Bone marrow (tissue), 2 donors: ENCODE measurements at regions not wholly inside any gene's neighbourhood (a gene's known extent, or its start where the extent isn't known, plus 50 kb on each side); places are given as distances from the start of the nearest gene placed in this dataset.

ENCODE experiments used
- DNase-seq, 2 donors: peaks; one replicate each; lab custom pipeline; 2025; lab: John Stamatoyannopoulos, UW

DNA sequence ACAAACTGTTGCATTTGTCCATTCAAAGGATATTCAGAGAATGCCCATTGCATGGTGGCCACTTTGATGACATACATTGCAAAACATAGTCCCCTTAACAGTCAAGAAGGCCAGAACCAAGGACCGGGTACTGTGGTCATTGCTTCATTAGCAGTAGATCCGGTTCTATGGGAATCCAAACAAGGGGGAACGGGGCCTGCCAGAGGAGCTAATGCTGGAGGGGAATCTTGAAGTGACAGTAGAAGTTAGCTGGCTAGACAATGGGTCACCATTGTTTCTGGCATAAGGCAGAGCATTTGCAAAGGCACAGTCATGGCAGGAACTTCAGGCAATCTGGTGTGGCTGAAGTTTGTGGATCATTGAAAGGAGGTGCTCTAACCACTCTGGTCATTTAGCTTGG, 279.7 kb downstream of the SS18 start:
- DNase-seq = no peak

DNA sequence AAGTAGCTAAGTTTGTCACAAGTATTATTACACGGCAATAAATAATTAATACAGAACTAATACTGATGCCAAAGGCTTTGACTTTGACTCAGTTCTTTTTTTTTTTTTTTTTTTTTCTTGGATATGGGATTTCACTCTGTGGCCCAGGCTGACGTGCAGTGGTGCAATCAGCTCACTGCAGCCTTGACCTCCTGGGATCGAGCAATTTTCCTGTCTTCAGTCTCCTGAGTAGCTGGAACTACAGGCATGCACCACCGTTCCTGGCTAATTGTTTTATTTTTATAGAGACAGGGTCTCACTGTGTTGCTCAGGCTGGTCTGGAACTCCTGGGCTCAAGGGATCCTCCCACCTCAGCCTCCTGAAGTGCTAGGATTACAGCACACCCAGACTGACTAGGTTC, 284.5 kb downstream of the SS18 start:
- no peak for DNase-seq

DNA sequence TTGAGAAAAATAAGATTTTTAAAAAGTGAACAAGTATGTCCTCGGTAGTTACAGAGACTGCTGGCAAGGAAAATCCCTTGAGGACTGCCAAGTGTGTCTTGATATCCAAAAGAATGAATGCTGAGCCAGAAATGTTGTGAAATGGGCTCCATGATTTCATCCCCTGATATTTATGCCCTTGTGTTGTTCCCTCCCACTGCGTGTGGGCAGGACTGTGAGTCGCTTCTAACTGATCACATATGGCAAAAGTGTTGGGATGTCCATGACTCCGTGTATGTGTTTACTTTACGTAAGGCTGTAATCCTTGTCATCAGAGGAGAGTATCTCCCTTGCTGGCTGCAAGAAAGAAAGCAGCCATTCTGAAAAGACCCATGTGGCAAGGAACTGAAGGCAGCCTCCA, 285.1 kb downstream of the SS18 start:
- no peak for DNase-seq

DNA sequence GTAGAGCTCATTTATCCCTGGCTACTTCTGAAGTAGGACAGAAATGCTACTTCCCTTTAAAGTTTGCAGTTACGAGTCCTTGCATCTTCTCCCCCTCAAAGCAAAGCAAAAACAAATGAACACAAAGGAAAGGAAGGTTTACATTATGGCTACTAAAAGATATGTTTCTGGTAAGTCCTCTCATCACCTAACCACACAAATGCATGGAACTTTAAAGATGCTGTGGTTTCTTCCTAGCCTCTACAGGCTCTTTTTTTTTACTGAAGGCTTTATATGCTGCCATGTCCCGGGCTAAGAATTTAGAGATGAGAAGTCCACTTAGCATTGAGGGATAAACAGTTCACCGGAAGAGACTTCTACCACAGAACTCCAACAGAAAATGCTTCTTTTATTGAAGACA, 291.2 kb downstream of the SS18 start:
- no peak for DNase-seq

DNA sequence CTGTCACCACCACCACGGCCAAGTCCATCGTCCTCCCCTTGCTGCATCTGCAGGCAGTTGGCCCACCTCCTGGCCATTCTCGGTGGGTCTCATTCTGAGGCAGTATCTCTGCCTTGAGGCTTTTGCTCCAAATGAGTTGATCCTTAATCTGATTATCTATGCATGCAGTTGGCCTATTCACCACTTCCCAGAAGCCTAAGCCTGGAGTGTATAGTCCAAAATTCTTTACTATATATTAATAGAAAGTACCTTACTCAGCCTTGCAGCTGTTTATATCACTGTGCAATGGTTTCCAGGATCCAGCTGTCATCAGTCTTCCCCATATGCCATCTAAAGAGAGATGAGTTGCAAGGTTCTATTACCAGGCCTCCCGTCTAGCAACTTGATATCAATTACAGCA, 292.4 kb downstream of the SS18 start:
- no peak for DNase-seq

DNA sequence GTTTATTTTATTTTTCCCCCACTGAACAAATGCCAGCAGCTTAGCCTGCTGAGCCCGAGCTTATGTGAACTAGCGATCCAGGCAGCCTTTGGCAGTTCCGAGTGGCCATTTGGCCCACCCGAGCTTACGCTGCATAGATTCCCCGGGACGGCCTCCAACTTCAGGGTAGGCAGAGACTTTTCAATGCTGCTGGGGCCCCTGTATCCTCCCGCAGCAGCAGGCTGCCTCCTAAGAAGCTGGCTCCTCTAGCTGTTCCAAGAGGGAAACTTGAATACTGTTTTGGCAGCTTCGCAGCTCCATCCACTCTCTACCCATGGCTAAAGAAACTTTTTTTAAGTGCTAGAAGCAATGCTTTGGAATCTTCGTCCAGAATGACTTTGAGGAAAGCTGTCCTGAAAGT, 295.2 kb downstream of the SS18 start:
- no peak for DNase-seq

DNA sequence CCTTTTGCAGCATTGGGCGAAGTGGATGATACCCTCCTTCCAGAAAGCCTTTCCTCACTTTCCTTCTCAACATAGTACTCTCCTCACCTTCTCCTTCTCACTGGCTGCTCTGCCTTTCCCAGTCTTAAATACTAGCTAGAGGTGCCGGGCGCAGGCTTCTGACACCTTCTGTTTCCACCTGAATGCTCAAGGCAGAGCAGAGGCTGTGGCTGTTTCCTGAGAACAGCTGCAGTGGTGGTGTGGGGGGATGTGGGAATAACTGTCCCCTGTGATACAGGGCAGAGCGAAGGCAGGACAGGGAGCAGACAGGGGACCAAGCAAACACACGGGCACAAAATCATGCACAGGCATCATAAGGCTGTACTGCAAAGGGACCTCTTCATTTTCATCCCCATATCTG, 303.1 kb downstream of the SS18 start:
- no peak for DNase-seq

DNA sequence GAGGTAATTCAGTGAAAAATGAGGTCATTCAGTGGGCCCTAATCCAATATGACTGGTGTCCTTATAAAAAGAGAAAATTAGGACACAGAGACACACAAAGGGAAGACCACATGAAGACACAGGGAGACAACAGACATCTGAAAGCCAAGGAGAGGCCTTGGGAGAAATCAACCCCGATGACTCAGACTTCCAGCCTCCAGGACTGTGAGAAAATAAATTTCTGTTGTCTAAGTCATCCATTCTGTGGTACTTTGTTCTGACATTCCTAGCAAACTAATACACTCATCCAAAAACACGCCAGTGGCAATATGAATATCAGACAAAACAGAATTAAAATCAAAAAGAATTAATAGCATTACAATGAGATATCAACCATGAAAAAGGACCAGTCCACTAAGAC, 303.7 kb downstream of the SS18 start:
- no peak for DNase-seq

DNA sequence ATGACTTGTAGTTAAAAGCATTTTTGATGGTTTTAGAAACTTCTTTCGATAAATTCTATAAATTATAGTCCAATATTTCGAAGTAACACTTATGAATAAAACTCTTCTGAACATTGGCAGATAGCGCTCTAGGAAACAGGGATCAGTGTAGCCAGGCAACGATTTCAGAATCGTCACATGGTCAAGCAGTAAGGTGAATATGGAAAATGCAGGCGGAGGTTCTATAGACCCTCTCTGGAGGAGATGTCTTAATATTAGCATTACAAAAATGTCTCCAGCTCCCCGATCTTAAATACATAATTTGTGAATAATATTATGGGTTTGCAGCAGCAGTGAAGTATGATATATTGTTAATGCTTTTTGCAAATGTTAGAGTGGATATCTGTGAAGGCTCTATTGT, 310.3 kb downstream of the SS18 start:
- no peak for DNase-seq

DNA sequence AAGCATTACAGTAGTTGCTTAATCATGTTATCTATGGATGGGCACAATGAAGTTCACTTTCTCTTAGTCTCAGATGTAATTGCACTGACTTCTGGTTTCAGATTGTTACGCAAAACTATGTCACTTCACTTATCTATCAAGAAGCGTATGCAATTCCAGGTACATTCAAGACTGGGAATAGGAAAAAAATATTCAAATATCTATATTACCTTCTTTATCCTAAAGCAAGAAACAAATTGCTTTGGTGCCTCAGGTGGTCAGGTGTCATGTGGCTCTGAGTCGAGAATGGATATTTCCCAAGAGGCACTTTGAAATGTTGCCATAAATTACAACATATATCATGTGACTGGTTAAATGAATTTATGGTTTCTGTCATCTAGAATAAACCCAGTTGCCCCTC, 318.6 kb downstream of the SS18 start:
- no peak for DNase-seq

DNA sequence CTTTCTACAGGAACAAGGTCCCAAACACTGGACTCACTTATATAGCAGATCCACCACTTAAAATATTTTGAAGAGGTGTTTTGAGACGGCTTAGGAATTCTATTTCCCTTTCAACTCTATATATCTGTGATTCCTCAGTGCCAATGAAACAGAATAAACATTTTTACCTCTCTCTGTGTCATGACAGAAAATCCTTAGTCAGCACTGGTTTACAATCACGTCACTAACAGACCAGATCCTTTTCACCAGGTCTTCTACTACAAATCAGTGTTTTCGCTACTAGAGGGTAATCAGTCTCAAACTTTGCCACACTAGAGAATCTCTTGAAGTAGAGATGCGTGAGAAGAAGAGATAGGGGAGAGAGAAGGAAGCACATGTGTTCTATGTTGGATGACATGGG, 325.6 kb downstream of the SS18 start:
- no peak for DNase-seq

DNA sequence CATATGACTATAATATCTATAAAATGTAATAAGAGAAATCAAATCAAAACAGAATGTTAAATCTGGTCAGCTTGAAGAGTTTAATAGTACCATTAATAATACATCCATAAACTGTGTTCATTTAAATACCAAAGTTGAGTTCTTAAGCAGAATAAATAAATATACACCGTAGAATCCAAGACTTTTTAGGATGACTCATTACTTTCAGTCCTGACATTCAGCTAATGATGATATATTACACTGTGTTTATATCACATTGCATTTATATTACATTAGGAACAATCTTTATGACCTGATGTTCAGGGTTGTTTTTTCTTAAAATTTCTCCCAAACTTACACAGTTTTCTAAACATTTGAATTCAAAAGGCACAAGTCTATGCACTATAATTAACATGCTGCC, 331.3 kb downstream of the SS18 start:
- DNase-seq = no peak

DNA sequence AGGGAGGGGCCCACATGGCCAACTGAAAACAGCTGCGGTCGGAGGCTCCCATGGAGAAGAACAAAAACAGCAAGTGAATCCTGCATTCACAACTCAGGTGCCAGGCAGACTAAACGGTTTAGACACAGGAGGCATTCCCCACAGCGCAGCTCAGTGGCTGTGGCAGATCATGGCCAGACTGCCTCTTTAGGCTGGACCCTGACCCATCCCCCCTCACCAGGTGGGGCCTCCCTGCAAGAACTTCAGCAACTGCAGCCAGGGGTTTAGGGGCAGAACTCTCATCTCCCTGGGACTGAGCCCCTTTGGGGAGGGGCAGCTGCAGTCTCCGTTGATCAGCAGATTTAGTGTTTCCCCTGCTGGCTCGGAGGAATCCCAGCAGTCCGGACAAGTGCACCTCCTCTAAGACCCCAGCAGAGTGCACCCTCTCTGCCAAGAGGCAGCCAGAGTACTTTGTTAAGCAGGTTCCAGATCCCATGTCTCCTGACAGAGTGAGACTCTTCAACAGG, 346.7 kb downstream of the SS18 start:
- no peak for DNase-seq

DNA sequence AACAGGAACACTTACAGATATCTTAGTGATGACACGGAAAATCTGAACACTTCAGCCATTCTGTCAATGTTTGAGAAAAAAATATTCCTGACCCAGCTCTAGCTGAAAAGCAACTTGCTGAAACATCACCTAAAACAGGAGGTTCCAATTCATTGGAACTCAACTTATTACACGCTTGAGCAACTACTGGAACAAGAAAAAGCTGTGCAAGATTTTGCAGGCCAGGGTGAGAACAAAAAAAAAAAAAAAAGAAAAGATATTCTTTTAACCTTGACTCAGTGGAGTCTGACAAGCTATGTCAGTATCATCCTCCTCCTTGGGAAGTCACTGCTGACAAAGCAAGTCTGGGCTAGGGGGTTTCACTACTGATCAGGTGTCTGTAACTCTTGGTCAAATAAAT, 351.0 kb downstream of the SS18 start:
- DNase-seq = no peak

DNA sequence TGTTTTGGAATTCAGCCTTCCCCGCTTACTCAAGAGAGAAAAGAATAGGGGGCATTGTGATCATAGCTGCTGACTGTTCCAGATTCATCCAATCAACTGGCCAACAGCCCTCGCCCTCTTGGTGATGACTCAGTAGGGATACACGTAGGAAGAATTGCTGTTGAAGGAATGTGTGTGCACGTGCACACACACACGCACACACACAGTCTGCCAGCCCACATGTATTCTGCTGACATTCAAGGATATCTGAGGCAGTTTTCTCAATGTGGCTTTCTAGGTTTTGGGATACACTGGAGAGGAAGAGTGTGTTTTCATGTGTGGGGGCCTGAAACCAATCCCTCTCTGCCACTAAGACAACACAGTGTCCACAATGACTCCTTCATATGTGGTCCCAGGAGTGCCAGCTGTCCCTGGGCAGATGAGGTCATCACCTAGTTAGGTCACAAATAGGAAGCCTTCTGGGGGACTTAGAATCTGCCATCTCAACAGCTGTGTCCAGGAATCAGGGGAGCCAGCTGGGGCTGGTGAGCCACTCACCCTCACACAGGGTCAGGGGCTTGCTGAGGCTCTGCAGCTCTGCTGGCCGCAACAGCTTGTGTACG, 352.6 kb downstream of the SS18 start:
- no peak for DNase-seq

DNA sequence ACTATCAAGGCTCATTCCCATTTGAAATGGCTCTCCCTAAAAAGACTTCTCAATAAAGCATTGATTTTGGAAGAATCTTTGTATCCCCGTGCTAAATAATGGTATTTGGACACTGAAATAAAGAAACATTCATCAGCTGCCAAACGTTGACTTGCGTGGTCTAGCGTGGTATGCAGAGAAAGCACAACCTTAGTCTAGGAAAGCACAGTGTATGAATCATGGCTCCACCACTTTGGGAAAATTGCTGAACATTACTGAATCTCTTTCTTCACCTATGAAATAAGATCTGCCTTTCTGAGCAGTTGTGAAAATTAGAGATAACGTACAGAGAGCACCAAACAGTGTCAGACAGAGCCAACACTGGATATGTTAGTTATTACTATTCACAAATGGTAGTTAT, 353.9 kb downstream of the SS18 start:
- no peak for DNase-seq

DNA sequence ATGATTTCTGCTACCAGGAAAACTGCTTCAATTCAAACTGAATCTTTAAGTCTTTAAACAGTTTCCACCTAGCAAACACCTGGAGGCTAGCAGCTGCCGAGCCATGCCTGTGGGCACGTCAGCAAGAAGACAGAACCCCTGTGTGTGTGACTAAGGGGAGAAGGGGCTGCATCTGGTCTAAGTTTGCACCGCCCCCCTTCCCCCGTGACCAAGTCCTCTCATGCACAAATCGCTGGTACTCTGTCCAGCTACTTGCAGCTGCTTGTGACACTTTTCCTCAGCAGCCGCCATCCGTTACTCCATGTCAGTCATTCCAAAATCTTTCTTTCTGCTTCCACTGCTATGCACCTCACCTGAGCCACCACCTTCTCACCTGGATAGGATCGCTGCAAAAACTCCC, 355.0 kb downstream of the SS18 start:
- no peak for DNase-seq

DNA sequence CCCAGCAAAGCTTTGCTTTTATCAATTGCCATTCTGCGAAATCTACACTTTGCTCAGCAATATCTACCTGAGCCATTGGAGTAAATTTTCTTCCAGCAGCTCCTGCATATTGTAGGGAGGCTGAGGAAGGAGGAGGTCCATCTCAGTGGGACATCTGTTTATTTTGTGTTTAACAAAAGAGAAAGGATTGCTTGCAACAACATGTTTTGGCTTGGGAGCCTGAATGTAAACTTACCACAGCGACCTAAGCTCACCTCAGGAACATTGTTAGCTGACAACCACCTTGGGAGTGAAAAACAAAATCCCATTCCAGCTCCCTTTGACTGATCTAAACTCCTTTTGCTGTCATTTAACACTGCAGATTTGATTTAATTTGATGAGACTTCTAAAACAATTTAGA, 356.1 kb downstream of the SS18 start:
- DNase-seq = no peak

DNA sequence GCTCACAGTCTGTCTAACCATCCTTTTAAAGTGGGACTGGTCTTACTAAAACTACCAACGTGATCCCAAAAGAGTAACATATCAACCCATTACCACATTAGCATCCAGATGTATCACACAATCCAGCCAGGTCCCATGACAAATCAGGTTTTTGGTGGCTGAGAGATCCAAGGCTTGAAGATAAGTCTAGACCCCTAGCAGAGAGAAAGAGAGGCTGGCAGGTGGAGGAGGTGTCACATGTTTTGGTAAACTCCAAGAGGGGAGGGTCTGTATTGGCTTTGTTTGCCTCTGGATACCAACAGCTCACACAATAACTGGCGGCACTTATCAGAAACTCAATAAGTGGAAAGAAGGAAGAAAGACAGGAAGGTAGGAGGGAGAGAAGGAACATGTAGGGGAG, 357.6 kb downstream of the SS18 start:
- no peak for DNase-seq

DNA sequence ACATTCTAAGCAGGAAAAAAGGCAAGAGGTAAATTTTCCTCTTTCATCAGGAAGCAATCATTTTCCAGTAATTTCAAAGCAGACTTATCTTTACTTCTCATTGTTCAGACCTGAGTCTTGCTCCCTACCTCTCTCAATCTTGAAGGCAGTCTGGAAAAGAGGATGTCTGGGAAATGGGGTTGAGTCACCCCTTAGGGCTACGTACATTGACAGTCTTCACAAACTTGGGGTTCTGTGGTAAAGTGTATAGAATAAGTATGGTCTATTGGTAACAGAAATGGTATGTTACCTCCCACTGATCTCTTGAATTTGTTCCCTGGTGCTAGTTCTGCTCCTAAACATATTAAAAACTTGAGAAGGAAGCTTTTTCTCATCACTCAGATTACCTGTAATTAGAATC, 361.3 kb downstream of the SS18 start:
- no peak for DNase-seq

DNA sequence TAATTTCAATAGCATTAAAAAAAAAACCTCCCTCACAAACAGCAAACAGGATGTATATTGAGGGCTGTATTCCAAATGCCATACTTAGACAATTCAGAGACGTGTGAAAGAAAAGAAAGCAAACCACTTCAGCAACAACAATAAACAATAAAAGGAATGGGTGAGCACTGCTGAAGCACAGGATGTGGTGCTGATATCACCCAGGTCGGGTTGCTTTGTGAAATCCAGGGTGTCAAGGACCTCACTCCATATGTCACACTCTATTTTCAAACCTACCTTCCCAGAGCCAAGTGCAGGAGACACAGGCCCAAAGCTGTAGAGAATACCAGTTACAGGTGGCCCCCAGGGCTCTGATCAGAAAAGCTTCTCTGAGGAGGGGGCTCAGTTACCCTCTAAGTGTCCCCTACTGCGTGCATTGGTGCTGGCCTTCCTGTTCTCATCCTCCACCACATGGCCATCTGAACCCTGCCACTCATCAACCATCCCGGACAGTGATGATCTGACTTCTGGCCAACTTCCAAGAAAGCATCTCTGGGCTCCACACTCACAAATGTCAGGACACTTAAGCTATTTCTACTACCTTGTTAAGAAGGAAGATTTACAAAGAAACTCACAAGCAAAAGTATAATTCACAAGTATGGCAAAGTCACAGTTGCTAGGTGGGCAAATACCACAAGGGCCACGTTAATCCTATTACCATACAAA, 363.0 kb downstream of the SS18 start:
- DNase-seq = no peak

DNA sequence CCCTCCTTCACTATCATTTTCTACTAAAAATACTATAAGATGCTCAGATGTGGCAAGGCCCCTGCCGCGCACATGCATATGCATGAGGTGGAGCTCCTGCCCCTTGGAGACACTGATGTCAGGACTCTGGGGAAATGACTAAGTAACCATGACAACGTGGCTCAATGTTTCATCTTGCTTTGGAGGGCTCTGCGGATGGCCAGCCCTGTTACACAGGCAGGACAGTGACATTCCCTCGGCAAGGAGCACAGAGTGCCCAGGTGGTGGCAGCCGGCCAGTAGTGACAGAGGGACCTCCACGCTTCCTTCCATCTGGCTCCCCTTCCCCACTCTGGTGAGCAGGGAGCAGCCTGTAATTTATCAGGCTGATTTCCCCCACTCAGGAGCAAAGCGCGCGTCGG, 364.1 kb downstream of the SS18 start:
- DNase-seq = no peak

DNA sequence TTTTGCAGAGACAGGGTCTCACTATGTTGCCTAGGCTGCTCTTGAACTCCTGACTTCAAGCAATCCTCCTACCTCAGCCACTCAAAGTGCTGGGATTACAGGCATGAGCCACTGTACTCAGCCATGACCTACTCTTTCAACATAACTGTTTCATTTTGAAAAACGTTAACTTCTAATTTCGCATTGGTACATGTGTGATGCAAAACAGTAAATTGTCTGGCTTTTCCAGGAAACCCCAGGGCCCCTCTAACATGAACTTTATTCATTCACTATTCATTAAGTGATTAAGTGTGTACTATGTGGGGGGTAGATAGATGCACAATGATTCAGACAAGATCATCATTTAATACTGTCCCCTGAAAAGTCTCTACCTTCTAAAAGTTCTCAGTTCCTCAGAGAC, 364.9 kb downstream of the SS18 start:
- no peak for DNase-seq

DNA sequence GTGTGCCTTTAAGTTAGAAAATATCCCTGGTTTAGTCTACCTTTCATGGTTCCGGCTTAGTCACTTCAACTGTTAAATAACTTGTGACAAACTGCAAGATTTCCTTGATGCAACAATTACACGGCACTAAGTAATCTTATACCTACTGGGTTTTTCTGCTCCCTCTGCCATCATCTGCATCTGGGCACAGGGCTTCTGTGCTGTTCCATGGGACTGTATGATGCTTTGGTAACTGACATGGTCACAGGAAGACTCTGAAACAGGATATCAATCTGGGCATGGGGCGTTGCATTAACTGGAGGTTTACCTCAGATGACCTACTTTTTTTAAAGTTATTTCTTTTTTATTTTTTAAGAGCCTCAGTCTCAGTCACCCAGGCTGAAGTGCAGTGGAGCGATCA, 365.4 kb downstream of the SS18 start:
- no peak for DNase-seq
